ENCODE measurements at regions not wholly inside any gene's neighbourhood (a gene's known extent, or its start where the extent isn't known, plus 50 kb on each side); places are given as distances from the start of the nearest gene placed in this dataset.

GRCh38 chr1:59025201-59025600 lies 241.4 kb upstream of the JUN start:
- TF ChIP-seq CTCF (conservative IDR thresholded peaks at IDR 0.05; ENCODE audit: low read depth, low read length) (no peak), EZH2 (IDR thresholded peaks at IDR 0.05; ENCODE audit: borderline replicate concordance, low read depth, low read length, poor library complexity, severe bottlenecking) (no peak)
- Histone ChIP-seq H3K4me3 (ENCODE audit: low read depth, low read length, poor library complexity, severe bottlenecking) (no peak overlapping the region), H3K4me1 (ENCODE audit: insufficient read depth, low read length, poor library complexity, severe bottlenecking) (peaks cover 3% of the 10 kb centered on the region), H3K36me3 (ENCODE audit: insufficient read depth, low read length, poor library complexity, severe bottlenecking) (no peaks in the 10 kb centered on the region), H3K9me3 (ENCODE audit: low read depth, low read length, poor library complexity, severe bottlenecking) (no peaks in the 10 kb centered on the region), H3K27me3 (replicated peaks; ENCODE audit: insufficient read depth, low read depth, low read length, poor library complexity) (no peaks in the 10 kb centered on the region), H3K27ac (ENCODE audit: low read depth, low read length, poor library complexity, severe bottlenecking) (no peak overlapping the region)
- intact Hi-C loops (cut with micrococcal nuclease; ENCODE audit: unreplicated experiment), result no loop called here
- POLR2A ChIA-PET (ENCODE audit: low non-redundant PET), result no interaction called here
- CTCF ChIA-PET, result no interaction called here
- BruUV-seq (replicated peaks), result no TSS peak
- DNase-seq (ENCODE audit: low spot score), result no peak

- no peak overlapping the region for H3K27ac ChIP-seq (ENCODE audit: low read depth, low read length, poor library complexity, severe bottlenecking)
Observed at GRCh38 chr1:59025898-59026426, 242.1 kb upstream of the JUN start.

GRCh38 chr1:59026472-59026948 lies 242.7 kb upstream of the JUN start:
- intact Hi-C loops (cut with micrococcal nuclease; ENCODE audit: unreplicated experiment), result no loop called here
- CTCF ChIA-PET, result no interaction called here
- POLR2A ChIA-PET (ENCODE audit: low non-redundant PET), result no interaction called here
- H3K4me1 ChIP-seq (ENCODE audit: insufficient read depth, low read length, poor library complexity, severe bottlenecking), result no peaks in the 10 kb centered on the region
- H3K27me3 ChIP-seq (replicated peaks; ENCODE audit: insufficient read depth, low read depth, low read length, poor library complexity), result no peaks in the 10 kb centered on the region
- H3K4me3 ChIP-seq (ENCODE audit: low read depth, low read length, poor library complexity, severe bottlenecking), result no peak overlapping the region
- H3K36me3 ChIP-seq (ENCODE audit: insufficient read depth, low read length, poor library complexity, severe bottlenecking), result no peaks in the 10 kb centered on the region
- no peak overlapping the region for H3K27ac ChIP-seq (ENCODE audit: low read depth, low read length, poor library complexity, severe bottlenecking)
- BruUV-seq (replicated peaks), result no TSS peak
- no peak for DNase-seq (ENCODE audit: low spot score)
- TF ChIP-seq CTCF (conservative IDR thresholded peaks at IDR 0.05; ENCODE audit: low read depth, low read length), result no peak
- no peak for TF ChIP-seq EZH2 (IDR thresholded peaks at IDR 0.05; ENCODE audit: borderline replicate concordance, low read depth, low read length, poor library complexity, severe bottlenecking)
- no peaks in the 10 kb centered on the region for H3K9me3 ChIP-seq (ENCODE audit: low read depth, low read length, poor library complexity, severe bottlenecking)

More at GRCh38 chr1:59025898-59026426, 242.1 kb upstream of the JUN start:
- no TSS peak for BruUV-seq (replicated peaks)
- TF ChIP-seq EZH2 (IDR thresholded peaks at IDR 0.05; ENCODE audit: borderline replicate concordance, low read depth, low read length, poor library complexity, severe bottlenecking), result no peak
- no peak for TF ChIP-seq CTCF (conservative IDR thresholded peaks at IDR 0.05; ENCODE audit: low read depth, low read length)
- Histone ChIP-seq H3K27me3 (replicated peaks; ENCODE audit: insufficient read depth, low read depth, low read length, poor library complexity) (no peaks in the 10 kb centered on the region), H3K4me1 (ENCODE audit: insufficient read depth, low read length, poor library complexity, severe bottlenecking) (no peaks in the 10 kb centered on the region), H3K9me3 (ENCODE audit: low read depth, low read length, poor library complexity, severe bottlenecking) (no peaks in the 10 kb centered on the region), H3K4me3 (ENCODE audit: low read depth, low read length, poor library complexity, severe bottlenecking) (no peak overlapping the region), H3K36me3 (ENCODE audit: insufficient read depth, low read length, poor library complexity, severe bottlenecking) (no peaks in the 10 kb centered on the region)
- ChIA-PET CTCF (no interaction called here), POLR2A (ENCODE audit: low non-redundant PET) (no interaction called here)
- DNase-seq (ENCODE audit: low spot score), result no peak
- intact Hi-C loops (cut with micrococcal nuclease; ENCODE audit: unreplicated experiment), result no loop called here

Data from A673 (cell line).